PFSK-1 (cell line): ENCODE measurements at regions not wholly inside any gene's neighbourhood (a gene's known extent, or its start where the extent isn't known, plus 50 kb on each side); places are given as distances from the start of the nearest gene placed in this dataset.

Experiments used
- SIN3A ChIP-seq: IDR thresholded peaks from 2 replicates; pipeline ENCODE4 v1.6.1; 2012; ENCODE audit warnings: mild to moderate bottlenecking, low read length, moderate library complexity, borderline replicate concordance; ENCODE audit not compliant: insufficient read depth
- TAF1 ChIP-seq: IDR thresholded peaks from 2 replicates; pipeline ENCODE4 v1.6.1; 2012; ENCODE audit warnings: low read length, control low read depth, borderline replicate concordance; ENCODE audit not compliant: insufficient read depth

GRCh38 chr11:44382656-44383240 lies 72.8 kb upstream of the ALX4 start:
- no peak for TF ChIP-seq TAF1
- no peak for TF ChIP-seq SIN3A
